GM23248 (cell line): ENCODE measurements at regions not wholly inside any gene's neighbourhood (a gene's known extent, or its start where the extent isn't known, plus 50 kb on each side); places are given as distances from the start of the nearest gene placed in this dataset.

ENCODE experiments used
- DNase-seq: peaks from one replicate; pipeline ENCODE4 v3.0.0-alpha.2; 2015
- H2AFZ ChIP-seq: fragments of 200-600 bp; sonication (generic); 2 replicates; pipeline ENCODE4 v1.6.1; 2016; ENCODE audit warnings: antibody characterized with exemption
- H3F3A ChIP-seq: fragments of 200-600 bp; sonication (generic); 2 replicates; pipeline ENCODE4 v1.6.1; 2016; ENCODE audit warnings: mild to moderate bottlenecking, antibody characterized with exemption, mixed run types; ENCODE audit not compliant: insufficient read depth
- H3K27ac ChIP-seq: fragments of 200-600 bp; sonication (generic); 2 replicates; pipeline ENCODE4 v1.5.1; 2016; ENCODE audit warnings: mild to moderate bottlenecking
- H3K27me3 ChIP-seq: fragments of 200-600 bp; sonication (generic); replicated peaks from 2 replicates; pipeline ENCODE4 v1.6.1; 2016; ENCODE audit warnings: mild to moderate bottlenecking; ENCODE audit not compliant: insufficient read depth
- H3K36me3 ChIP-seq: fragments of 200-600 bp; sonication (generic); 2 replicates; pipeline ENCODE4 v1.6.1; 2016; ENCODE audit warnings: low read depth, mild to moderate bottlenecking
- H3K4me1 ChIP-seq: fragments of 200-600 bp; sonication (generic); 2 replicates; pipeline ENCODE4 v1.6.1; 2016; ENCODE audit warnings: mild to moderate bottlenecking; ENCODE audit not compliant: insufficient read depth
- H3K4me2 ChIP-seq: fragments of 200-600 bp; sonication (generic); one replicate; pipeline ENCODE4 v1.6.1; 2016; ENCODE audit warnings: mild to moderate bottlenecking; ENCODE audit not compliant: unreplicated experiment
- H3K4me3 ChIP-seq: fragments of 200-600 bp; sonication (generic); 2 replicates; pipeline ENCODE4 v1.5.1; 2016; ENCODE audit warnings: mild to moderate bottlenecking
- H3K79me2 ChIP-seq: fragments of 200-600 bp; sonication (generic); 2 replicates; pipeline ENCODE4 v1.6.1; 2016; ENCODE audit warnings: mild to moderate bottlenecking; ENCODE audit not compliant: insufficient read depth
- H3K9ac ChIP-seq: fragments of 200-600 bp; sonication (generic); 2 replicates; pipeline ENCODE4 v1.6.1; 2016; ENCODE audit warnings: mild to moderate bottlenecking
- H3K9me2 ChIP-seq: fragments of 200-600 bp; sonication (generic); 2 replicates; pipeline ENCODE4 v1.6.1; 2016; ENCODE audit warnings: mixed run types, mild to moderate bottlenecking, moderate library complexity; ENCODE audit not compliant: insufficient read depth
- H3K9me3 ChIP-seq: fragments of 200-600 bp; sonication (generic); one replicate; pipeline ENCODE4 v1.6.1; 2017; ENCODE audit warnings: low read depth
- H4K20me1 ChIP-seq: fragments of 200-600 bp; sonication (generic); 2 replicates; pipeline ENCODE4 v1.6.0; 2016; ENCODE audit not compliant: insufficient read depth
- EZH2 ChIP-seq: fragments of 200-600 bp; sonication (generic); IDR thresholded peaks from 2 replicates; pipeline ENCODE4 v1.6.1; 2018; ENCODE audit warnings: antibody characterized with exemption, mild to moderate bottlenecking; ENCODE audit not compliant: insufficient read depth, poor library complexity, severe bottlenecking
- EZH2phosphoT487 ChIP-seq: fragments of 200-600 bp; sonication (generic); IDR thresholded peaks from 2 replicates; pipeline ENCODE4 v1.6.1; 2018; ENCODE audit warnings: antibody characterized with exemption, moderate library complexity, mild to moderate bottlenecking, low read depth; ENCODE audit not compliant: insufficient read depth
- WGBS, 2 experiments: methylation state at CpG; one replicate each; pipeline ENCODE4 v1.1.6; 2015 to 2017; ENCODE audit warnings: low lambda C conversion rate in 2 of 2, low coverage in 1 of 2; ENCODE audit errors: missing lambda C conversion rate in 2 of 2; 5-methylcytosine and 5-hydroxymethylcytosine counted together
- in situ Hi-C: fragments of 300-500 bp; cut with MboI; formaldehyde crosslinking; loops from 2 replicates; pipeline ENCODE4 v1.15.0; 2020

- H3K9me3 ChIP-seq: no peaks in the 10 kb centered on the region
- no peak overlapping the region for H3K4me3 ChIP-seq
- WGBS, 2 experiments: 73 to 76% methylated on average over 6 of the region's 6 CpGs
- no peaks in the 10 kb centered on the region for H3K36me3 ChIP-seq
- no peak overlapping the region for H3K27ac ChIP-seq
- H3K9me2 ChIP-seq: no peaks in the 10 kb centered on the region
- no peaks in the 10 kb centered on the region for H3K4me1 ChIP-seq
- DNase-seq: no peak
- H2AFZ ChIP-seq: no peak overlapping the region
- H3K27me3 ChIP-seq: peaks cover 8% of the 10 kb centered on the region; the same call in 1 of the 2 replicates
- in situ Hi-C loops: no loop called here
- H4K20me1 ChIP-seq: no peaks in the 10 kb centered on the region
- no peaks in the 10 kb centered on the region for H3F3A ChIP-seq
- no peak overlapping the region for H3K9ac ChIP-seq
- TF ChIP-seq EZH2phosphoT487: no peak
- no peak for TF ChIP-seq EZH2
- H3K4me2 ChIP-seq: no peak overlapping the region
- H3K79me2 ChIP-seq: no peaks in the 10 kb centered on the region
Observed at GRCh38 chr10:118853916-118854315, 99.1 kb upstream of the CACUL1 start.

DNA sequence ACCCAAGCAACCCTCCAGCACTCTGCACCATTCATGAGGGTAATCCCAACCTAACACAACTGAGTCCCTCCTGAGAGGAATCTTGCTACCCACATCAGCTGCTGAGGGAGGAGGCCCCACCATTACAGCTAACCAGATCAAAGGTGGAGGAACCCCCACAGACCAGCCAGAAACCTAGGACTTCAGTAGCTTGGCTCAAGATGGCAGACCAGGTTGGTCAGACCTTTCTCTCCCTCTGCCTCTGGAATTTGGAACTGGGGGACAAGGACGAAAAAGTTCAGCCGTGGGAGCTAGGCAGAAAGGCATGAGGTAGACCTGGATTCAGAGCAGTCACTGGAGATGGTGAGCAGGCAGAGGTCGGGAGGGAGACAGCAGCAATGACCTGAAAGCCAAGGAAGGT lies 101.3 kb upstream of the CACUL1 start:
- no peak overlapping the region for H3K4me2 ChIP-seq
- H2AFZ ChIP-seq: no peak overlapping the region
- TF ChIP-seq EZH2phosphoT487 (no peak), EZH2 (no peak)
- no peak overlapping the region for H3K9ac ChIP-seq
- H3K4me3 ChIP-seq: no peak overlapping the region
- H4K20me1 ChIP-seq: no peaks in the 10 kb centered on the region
- H3K27me3 ChIP-seq: peaks cover 8% of the 10 kb centered on the region; the same call in 1 of the 2 replicates
- DNase-seq: no peak
- no peaks in the 10 kb centered on the region for H3K36me3 ChIP-seq
- H3K4me1 ChIP-seq: no peaks in the 10 kb centered on the region
- H3K79me2 ChIP-seq: no peaks in the 10 kb centered on the region
- 66 to 67% methylated on average over 3 of the region's 3 CpGs for WGBS, 2 experiments
- no peaks in the 10 kb centered on the region for H3F3A ChIP-seq
- H3K9me3 ChIP-seq: no peaks in the 10 kb centered on the region
- in situ Hi-C loops: no loop called here
- H3K27ac ChIP-seq: no peak overlapping the region
- no peaks in the 10 kb centered on the region for H3K9me2 ChIP-seq

DNA sequence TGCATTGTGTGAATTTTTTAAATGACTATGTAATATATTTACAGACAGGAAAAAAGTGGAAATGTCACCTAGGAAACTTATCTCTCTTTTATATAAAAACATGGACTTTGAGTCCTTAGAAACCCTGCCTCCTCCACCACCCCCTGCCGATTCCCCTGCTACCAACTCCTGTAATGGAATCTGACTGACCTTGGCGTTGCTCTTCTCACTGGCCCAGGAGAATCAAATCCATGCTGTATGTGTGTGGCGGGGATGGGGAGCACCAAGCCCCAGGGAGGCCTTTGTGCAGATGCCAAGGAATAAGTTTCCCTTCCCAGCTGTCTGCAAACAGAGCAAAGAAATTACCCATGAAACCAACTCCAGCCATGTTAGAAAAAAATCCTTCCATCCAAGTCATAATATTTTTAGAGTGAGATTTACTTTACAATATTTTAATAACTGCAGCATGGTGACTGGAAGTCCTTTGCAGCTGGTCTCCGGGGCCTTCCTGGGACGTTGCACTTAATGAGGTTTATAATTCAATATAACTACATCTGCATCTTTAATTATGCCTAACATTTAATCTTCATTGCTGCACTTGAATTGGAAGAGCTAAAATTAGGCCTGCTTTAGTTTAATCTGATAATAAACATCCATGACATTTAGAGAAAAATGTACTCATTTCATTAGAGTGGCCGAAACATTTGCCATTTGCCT lies 111.4 kb upstream of the CACUL1 start:
- H3K27me3 ChIP-seq: 0 out of 2 replicates have a peak, but pooled peaks cover 7% of the 10 kb centered on the region
- H4K20me1 ChIP-seq: no peaks in the 10 kb centered on the region
- H3K4me2 ChIP-seq: no peak overlapping the region
- H3K9me2 ChIP-seq: no peaks in the 10 kb centered on the region
- H3K27ac ChIP-seq: no peak overlapping the region
- no peaks in the 10 kb centered on the region for H3K79me2 ChIP-seq
- no peak overlapping the region for H3K4me3 ChIP-seq
- H3K4me1 ChIP-seq: peaks cover 8% of the 10 kb centered on the region; the same call in 1 of the 2 replicates
- H2AFZ ChIP-seq: no peak overlapping the region
- no peaks in the 10 kb centered on the region for H3K36me3 ChIP-seq
- no peaks in the 10 kb centered on the region for H3K9me3 ChIP-seq
- no peak for DNase-seq
- H3K9ac ChIP-seq: no peak overlapping the region
- in situ Hi-C loops: no loop called here
- TF ChIP-seq EZH2phosphoT487 (no peak), EZH2 (no peak)
- H3F3A ChIP-seq: no peaks in the 10 kb centered on the region; the same call in none of the 2 replicates
- 36 to 49% methylated on average over 6 of the region's 6 CpGs for WGBS, 2 experiments

DNA sequence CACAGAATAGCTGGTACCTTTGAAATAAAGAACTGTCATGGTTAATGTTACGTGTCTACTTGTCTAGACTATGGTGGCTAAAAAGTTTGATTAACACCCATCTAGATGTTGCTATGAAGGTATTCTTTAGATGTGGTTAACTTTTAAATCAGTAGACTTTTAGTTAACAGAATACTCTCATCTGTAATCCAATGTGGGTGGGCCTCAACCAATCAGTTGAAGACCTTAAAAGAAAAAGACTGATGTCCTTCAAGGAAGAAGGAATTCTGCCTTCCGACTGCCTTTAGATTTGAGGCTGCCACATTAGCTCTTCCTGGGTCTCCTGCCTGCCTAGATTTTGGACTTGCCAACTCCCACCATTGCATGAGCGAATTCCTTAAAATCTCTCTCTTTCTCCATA lies 113.0 kb upstream of the CACUL1 start:
- H2AFZ ChIP-seq: no peak overlapping the region
- no peaks in the 10 kb centered on the region for H3K79me2 ChIP-seq
- H3K9ac ChIP-seq: no peak overlapping the region
- in situ Hi-C loops: no loop called here
- H3K4me3 ChIP-seq: no peak overlapping the region
- no peak for DNase-seq
- no peak overlapping the region for H3K4me2 ChIP-seq
- no peaks in the 10 kb centered on the region for H3K9me3 ChIP-seq
- no peaks in the 10 kb centered on the region; the same call in none of the 2 replicates for H3F3A ChIP-seq
- no peaks in the 10 kb centered on the region for H4K20me1 ChIP-seq
- peaks cover 9% of the 10 kb centered on the region; the same call in 1 of the 2 replicates for H3K4me1 ChIP-seq
- no peak overlapping the region for H3K27ac ChIP-seq
- WGBS, 2 experiments: 66 to 71% methylated on average over 3 of the region's 3 CpGs
- H3K9me2 ChIP-seq: no peaks in the 10 kb centered on the region
- no peak for TF ChIP-seq EZH2phosphoT487
- TF ChIP-seq EZH2: no peak
- no peaks in the 10 kb centered on the region for H3K36me3 ChIP-seq
- 0 out of 2 replicates have a peak, but pooled peaks cover 7% of the 10 kb centered on the region for H3K27me3 ChIP-seq

DNA sequence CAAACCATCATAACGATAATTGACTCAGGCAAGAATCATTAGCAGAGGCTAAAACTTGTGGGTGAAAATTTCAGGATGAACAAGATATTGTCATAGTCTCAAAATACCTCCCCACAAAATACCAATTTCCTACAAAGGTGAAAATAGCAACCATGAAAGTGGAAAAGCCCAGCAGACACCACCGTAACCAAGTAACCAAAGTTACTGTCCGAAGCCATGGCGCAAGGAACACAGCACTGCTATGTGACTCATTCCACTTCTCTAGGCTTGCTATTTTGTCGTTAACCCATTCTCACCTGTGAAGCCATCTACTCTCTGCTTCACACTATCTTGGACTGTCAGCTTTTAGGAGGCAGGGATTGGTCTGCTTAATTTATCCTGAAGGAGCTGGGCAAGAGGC lies 113.8 kb upstream of the CACUL1 start:
- DNase-seq: no peak
- TF ChIP-seq EZH2 (no peak), EZH2phosphoT487 (no peak)
- H3K4me2 ChIP-seq: no peak overlapping the region
- H3K9ac ChIP-seq: no peak overlapping the region
- H2AFZ ChIP-seq: no peak overlapping the region
- no peaks in the 10 kb centered on the region for H4K20me1 ChIP-seq
- WGBS, 2 experiments: 88 to 91% methylated on average over 5 of the region's 5 CpGs
- no peaks in the 10 kb centered on the region for H3K36me3 ChIP-seq
- in situ Hi-C loops: no loop called here
- H3K9me3 ChIP-seq: no peaks in the 10 kb centered on the region
- H3K27ac ChIP-seq: no peak overlapping the region
- H3K27me3 ChIP-seq: 0 out of 2 replicates have a peak, but pooled peaks cover 7% of the 10 kb centered on the region
- no peak overlapping the region for H3K4me3 ChIP-seq
- no peaks in the 10 kb centered on the region for H3K9me2 ChIP-seq
- no peaks in the 10 kb centered on the region; the same call in none of the 2 replicates for H3F3A ChIP-seq
- H3K4me1 ChIP-seq: peaks cover 12% of the 10 kb centered on the region; the same call in 1 of the 2 replicates
- H3K79me2 ChIP-seq: no peaks in the 10 kb centered on the region
